ENCODE measurements at regions not wholly inside any gene's neighbourhood (a gene's known extent, or its start where the extent isn't known, plus 50 kb on each side); places are given as distances from the start of the nearest gene placed in this dataset.
"Not testable (repeated sequence)": the region's sequence is repeated elsewhere in the genome, so short reads cannot be mapped to it uniquely, and the experiment has no call there.

DNA sequence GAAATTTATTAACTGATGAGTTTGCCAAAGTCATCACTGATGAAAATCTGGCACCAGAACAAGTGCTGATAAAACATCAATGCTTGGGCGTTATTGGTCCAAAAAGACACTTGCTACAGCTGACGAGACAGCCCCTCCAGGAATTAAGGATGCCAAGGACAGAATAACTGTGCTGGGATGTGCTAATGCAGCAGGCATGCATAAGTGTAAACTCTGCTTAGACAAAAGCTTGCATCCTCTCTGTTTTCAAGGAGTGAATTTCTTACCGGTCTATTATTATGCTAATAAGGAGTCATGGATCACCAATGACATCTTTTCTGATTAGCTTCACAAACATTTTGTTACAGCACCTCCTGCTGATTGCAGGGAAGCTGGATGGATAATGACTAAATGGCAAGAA is 402.0 kb downstream of the LTN1 start:
- DNase-seq (ENCODE audit: low read depth in 2 of 2) = no peak

DNA sequence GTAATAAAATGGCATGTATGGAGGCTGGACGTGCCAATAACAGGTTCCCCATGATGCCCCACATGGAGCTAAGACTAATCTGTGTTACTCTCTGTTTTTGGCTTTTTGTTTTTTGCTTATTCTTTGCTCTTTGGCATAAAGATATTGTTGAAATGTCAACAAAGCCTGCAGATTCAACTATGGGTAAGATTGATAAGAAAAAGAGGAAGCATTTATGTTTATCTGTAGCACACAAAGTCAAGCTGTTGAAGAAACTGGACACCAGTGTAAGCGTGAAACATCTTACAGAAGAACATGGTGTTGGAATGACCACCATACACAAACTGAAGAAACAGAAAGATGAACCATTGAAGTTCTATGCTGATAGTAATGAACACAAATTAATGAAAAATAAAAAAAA is 402.7 kb downstream of the LTN1 start:
- no peak for DNase-seq (ENCODE audit: low read depth in 2 of 2)

DNA sequence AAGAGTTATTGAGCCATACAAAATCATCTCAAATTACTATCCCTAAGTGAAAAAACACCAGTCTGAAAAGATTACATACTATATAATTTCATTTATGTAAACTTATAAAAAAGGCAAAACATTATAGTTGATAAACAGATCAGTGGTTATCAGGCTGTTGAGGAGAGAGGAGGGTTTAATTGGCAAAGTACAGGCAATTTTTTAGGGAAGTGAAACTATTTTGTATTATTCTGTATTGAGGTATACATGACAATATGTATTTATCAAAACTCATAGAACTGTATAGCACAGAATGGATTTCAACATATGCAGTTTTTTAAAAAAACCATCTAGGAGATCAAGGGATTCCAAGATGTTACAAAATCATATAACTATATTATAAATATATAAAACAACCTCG is 403.7 kb downstream of the LTN1 start:
- no peak for DNase-seq (ENCODE audit: low read depth in 2 of 2)

DNA sequence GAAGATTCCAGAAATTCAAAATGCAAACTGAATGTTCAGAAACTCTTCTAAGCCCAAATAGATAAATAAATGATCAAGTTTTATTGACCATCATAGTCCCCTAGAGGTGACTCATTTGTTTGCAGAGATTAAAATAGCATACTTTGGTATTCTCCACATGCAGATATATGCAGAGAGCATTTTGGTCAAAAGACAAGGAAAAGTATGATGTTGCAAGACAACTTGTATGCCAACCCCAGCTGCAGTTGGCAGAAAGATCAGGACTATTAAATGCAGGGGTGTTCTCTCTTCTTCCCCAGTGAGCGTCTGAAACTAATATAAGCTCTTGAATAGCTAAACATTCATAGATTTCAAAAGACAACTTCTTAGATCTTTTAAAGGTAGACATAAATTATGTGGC is 404.9 kb downstream of the LTN1 start:
- DNase-seq (ENCODE audit: low read depth in 2 of 2) = no peak

DNA sequence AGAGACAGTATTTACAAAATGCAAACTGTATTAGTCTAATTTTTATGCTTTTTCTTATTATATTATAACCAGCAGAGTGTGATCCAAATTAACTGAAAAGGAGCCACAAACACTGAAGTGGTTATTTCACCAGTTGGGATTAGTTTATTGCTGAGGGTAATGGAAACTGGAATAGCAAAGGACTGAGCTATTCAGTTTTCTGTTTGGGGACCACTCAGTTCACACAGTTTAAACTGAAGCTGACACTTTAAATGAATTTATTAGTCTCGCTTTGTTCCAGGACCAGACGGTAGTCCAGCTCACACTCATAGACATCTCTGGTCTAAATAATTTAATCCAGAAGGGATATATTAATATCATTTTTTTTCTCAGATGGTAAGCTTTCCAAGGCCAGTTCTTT is 410.7 kb downstream of the LTN1 start:
- DNase-seq (ENCODE audit: low read depth in 2 of 2) = no peak

DNA sequence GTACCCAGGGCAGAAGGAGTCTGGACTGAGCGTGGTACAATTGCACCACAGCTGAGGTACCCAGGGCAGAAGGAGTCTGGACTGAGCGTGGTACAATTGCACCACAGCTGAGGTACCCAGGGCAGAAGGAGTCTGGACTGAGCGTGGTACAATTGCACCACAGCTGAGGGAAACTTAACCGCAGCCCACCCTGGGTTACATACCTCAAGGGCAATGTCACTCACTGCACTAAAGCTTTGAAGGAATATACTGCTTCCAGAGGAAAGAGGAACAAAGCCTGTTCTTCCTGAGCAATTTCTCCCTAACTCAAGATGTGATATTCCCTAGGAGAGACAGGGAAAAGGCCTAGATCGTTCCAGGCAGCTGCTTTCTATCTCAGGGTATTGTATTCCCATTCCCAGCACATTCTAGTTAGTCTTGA is 411.4 kb downstream of the LTN1 start:
- DNase-seq (ENCODE audit: low read depth in 2 of 2) = not testable (repeated sequence)

DNA sequence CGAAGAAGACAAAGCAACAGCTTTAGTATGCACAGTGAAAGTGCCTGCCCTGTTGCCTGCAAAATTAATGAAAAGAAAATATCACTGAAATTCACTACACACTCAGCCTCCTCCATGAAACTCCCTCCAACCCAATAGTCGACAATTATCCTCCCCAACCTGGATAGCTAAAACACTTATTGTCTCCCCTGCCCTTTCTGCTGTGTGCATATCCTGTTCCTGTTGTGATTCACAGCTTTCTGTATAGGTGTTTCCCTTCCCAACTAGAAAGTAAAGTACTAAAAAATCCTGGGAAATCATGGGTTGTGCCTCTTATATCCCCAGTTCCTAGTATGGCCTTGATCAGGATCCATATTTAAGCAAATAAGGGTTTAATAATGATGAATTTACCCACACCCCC is 412.1 kb downstream of the LTN1 start:
- no peak for DNase-seq (ENCODE audit: low read depth in 2 of 2)

DNA sequence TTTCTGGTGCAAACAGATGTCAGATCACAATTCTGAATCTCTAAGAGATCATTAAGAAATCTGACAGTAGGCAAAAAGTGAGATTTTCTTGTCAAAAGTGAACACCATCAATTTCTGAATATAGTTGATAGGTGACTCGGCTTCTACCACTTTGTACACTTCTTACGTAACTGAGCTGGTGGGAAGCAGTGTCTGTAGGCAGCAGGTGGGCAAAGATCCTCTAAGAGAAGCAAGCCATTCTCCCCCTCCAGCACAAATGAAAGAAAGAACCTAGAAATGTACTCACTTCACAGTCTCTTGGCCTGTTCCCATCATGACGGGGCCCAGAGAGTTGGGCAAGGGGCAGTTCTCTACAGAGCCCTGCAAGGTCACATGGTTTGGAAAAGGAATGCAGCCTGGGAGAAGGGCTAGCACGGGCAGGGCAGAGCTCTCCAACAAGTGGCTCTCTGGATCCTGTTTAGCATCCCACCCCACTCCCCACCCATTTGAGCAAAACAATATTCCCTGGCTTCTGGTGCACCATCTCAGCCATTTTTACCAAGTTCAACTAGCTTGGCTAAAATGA is 412.6 kb downstream of the LTN1 start:
- DNase-seq (ENCODE audit: low read depth in 2 of 2) = no peak

DNA sequence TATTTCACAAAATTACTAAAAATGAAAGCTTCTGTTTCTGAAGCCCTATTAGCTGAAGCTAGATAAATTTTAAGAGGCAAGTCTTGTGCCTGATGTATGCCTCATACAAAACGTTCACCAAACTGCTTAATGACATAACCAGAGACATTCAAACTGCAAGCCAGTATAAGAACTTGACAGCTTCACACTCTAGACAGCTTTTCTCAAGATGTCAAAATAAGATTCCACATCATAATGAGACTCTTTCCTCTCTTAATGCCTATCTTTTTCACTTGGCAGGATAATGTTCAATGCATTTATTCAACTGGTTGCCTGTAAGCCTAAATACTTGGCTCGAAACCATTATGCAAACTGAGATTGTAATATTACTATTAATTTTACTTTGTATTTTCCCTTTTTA is 424.0 kb downstream of the LTN1 start:
- DNase-seq (ENCODE audit: low read depth in 2 of 2) = no peak

DNA sequence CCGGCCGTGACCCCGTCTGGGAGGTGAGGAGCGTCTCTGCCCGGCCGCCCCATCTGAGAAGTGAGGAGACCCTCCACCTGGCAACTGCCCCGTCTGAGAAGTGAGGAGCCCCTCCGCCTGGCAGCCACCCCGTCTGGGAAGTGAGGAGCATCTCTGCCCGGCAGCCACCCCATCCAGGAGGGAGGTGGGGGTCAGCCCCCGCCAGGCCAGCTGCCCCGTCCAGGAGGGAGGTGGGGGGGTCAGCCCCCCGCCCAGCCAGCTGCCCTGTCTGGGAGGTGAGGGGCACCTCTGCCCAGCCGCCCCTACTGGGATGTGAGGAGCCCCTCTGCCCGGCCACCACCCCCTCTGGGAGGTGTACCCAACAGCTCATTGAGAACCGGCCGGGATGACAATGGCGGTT is 428.7 kb downstream of the LTN1 start:
- not testable (repeated sequence) for DNase-seq (ENCODE audit: low read depth in 2 of 2)

DNA sequence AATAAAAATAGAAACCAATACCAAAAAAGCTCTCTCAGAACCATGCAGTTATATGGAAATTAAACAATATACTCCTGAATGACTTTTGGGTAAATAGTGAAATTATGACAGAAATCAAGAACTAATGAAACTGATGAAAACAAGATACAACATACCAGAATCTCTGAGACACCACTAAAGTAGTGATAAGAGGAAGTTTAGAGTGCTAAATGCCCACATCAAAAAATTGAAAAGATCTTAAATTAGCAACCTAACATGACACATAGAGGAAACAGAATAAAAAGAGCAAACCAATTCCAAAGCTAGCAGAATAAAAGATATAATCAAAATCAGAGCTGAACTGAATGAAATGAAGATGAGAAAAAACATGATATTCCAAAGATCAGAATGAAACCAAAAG is 430.9 kb downstream of the LTN1 start:
- no peak for DNase-seq (ENCODE audit: low read depth in 2 of 2)

DNA sequence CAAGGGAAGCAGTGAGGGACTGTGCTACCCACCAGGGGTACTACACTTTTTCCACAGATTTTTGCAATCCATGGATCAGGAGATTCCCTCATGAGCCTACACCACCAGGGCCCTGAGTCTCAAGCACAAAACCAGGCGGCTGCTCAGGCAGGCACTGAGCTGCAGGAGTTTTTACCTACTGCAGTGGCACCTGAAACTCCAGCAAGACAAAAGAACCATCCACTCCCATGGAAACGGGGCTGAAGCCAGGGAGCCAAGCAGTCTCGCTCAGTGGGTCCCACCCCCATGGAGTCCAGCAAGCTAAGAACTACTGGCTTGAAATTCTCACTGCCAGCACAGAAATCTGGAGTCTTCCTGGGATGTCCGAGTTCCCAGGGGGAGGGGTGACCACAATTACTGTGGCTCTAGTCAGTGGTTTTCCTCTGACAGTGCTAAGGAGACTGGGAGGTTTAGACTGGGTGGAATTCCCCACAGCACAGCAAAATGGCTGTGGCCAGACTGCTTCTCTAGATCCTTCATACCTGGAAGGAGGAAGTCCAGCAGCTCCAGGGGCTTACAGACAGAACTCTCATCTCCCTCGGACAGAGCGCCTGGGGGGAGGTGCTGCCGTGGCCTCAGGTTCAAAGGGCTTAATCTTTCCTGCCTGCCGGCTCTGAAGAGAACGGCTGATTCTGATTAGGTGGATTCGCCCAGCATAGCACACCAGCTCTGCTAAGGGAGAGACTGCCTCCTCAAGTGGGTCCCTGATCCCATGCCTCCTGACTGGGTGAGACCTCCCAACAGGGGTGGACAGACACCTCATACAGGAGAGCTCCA is 437.8 kb downstream of the LTN1 start:
- no peak for DNase-seq (ENCODE audit: low read depth in 2 of 2)

DNA sequence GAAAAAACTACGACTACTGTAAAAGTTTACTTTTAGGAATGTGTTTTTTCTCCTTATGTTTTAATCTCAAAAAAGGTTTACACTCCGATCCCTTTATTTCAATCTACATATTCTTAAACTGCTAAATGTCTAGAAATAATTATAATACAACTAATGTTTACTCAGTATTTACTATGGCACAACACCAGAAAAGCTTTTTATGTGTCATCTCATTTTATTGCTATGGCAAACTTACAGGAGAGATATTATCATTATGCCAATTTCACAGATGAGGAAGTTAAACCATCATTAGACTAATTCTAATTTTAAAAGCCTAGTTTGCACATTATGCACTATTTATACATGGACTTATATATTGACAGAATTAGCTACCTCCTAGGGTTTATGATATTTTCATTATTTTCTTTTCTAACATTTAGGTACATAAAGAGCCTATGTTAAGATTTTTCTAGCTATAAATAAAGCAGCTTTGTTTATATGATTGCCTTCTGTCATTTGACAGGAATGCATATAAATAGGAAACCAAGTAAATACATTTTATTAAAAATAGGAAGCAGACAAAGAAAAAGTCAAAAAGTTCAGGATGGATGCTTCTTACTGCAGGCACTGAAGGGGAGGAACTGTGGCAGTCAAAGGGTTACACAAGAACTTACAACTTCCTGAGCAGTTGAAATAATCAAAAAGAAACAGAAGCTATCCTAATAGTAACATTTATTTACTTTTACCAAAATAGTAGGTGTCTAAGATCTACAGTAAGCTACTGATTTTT is 442.4 kb downstream of the LTN1 start:
- DNase-seq (ENCODE audit: low read depth in 2 of 2) = no peak

DNA sequence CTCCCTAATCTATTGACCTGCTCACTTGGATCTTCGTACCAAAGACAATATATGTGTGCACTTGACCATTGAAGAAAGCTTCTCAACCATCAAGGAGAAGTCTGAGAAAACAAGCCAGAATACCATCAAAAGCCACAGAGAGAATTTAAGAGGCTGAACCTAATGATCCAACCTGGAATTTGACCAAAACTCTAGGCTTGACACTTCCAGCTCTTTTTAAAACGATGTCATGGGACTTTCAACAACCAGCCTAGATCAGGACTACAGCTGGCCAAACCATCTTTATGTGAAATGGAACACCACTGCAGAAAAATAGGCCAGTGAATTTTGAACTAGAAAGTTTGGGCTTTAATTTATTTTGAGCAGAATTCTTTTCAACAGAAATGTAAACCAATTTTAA is 444.4 kb downstream of the LTN1 start:
- no peak for DNase-seq (ENCODE audit: low read depth in 2 of 2)

DNA sequence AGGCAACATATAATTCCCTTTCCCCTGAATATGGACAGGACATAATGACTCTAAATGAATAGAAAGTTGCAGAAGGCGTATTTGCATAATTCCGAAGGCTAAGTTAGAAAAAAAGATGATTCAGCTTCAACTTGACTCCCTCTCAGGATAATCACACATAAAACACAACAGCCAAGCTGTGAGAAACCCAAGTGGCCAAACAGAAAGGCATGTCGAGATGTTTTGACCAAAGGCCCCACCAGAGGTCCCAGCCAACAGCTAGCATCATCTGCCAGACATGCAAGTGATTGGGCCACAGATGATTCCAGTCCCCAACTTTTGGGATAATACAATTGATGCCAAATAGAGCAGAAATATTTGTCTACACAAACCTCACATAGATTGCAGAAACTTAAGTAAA is 444.9 kb downstream of the LTN1 start:
- DNase-seq (ENCODE audit: low read depth in 2 of 2) = no peak

DNA sequence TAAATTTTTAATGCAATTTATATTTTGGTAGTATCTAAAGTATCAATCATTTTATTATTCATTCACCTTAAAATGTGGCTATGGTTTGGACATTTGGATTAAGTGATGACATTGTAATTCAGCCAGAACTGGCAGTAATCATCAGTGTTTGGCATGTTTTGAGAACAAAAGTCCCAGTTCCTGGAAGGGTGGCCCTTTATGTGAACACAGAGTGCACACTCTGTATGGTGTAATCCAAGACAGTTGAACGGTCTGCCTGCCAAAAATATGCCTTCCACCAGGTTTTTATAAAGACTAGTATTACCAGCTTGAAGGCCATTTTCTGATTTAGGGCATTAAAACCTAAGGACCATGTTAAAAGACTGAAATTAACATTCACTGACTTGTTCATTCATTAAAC is 448.7 kb downstream of the LTN1 start:
- DNase-seq (ENCODE audit: low read depth in 2 of 2) = no peak

DNA sequence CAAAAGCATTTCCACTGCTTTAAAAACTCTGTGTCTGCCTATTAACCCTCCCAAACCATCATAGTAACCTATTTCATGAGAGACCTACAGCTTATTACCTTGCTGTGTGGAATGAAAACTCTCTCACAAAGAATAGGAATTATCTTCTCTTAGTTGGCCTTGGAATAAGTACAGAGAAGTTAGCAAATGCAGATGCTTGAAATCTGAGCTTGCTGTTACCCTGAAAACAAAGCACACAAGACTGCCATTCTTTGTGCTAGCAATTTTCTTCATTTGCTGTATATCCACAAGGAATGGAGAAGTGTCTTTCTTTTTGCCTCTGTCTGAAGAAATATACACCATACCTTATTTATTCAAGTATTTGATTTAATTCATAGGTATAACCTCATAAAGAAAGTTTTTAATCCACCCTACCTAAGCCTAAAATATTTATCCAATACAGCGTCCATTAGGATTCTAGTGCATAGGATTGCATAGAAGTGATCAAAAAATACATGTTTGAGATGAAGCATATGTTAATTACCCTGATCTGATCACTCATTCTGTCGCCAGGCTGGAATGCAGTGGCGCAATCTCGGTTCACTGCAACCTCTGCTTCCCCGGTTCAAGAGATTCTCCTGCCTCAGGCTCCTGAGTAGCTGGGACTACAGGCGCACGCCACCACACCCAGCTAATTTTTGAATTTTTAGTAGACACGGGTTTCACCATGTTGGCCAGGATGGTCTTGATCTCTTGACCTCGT is 451.1 kb downstream of the LTN1 start:
- no peak for DNase-seq (ENCODE audit: low read depth in 2 of 2)

DNA sequence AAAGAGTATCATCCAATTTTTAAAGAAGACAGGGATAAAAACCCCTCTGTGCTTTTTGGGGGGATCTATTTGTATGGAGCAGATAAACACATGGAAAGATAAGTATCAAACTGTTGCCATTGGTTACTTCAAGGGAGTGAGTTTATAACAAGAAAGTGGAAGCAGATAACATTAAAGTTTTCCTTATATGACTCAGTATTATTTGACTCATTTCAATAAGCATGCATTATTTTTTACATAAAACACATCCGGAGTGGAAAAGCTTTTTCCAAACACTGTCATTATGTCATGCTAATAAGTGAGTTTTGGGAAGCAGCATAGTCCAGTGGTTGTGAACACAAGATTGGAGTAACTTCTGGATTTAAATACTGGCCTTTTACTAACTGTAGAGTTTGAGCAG is 452.2 kb downstream of the LTN1 start:
- DNase-seq (ENCODE audit: low read depth in 2 of 2) = no peak

DNA sequence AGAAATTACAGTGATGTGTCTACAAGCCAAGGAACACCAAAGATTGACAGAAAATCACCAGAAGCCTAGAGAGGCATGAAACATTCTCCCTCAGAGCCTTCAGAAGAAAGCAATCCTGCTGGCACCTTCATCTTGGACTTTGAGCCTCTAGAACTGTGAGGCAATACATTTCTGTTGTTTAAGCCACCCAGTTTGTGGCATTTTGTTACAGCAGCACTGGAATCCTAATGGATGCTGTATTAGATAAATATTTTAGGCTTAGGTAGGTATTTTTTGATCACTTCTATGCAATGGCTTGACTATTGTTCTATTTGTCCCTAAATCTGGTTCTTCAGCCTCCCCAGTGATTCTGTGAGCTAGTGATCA is 453.1 kb downstream of the LTN1 start:
- DNase-seq (ENCODE audit: low read depth in 2 of 2) = no peak

DNA sequence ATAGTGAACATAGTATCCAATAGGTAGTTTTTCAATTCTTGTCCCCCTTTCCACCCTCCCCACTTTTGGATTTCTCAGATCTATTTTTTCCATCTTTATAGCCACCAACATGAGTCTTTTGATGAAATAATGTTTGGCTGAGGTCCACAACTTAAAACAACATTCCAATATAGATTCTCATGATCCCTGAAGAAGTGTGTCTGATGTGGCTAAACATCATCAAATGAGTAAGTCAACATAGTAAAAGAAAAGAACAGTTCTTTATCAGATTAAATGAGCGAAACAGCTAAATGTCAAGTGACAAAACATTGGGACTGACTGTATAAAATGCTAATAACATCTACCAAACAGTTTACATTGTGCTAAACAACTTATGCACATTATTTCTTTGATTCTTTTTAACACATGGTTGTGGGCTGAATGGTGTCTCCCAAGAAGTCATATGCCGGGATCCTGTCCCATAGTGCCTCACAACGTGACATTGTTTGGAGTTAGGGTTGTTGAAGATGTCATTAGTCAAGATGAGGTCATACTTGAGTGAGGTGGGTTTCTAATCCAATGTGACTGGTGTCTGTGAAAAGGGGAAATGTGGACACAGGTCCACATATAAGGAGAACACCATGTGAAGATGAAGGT is 453.6 kb downstream of the LTN1 start:
- DNase-seq (ENCODE audit: low read depth in 2 of 2) = no peak

DNA sequence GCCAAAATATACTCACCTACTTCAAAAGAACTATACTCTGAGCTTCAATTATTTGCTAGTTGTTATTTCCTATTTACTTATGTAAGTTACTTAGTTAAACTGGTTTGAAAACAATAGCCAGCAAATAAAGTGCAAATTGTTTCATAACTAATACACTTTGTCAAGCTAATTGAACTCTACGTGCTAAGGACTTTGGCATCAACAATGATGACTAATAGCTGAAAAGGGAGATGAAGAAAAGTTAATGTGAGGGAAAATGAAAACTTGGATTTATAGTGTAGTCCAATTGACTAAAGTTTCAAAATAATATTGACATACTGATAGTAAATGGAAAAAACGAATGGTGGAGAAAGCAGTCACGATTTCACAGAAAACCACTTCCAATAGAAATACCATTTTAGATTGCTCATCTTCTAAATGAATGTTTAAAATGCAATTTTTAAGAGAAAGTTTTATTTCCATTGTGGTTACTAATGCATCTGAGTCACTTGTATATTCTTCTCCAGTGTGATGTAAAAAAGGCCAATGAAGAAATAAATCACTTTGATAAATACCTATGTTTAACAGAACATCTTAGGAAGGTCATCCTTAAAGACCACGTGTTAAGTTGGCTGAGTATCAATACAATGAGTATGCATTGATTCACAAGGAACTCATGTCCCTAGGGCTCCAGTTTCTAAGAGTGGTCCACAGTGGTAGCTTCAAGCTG is 455.2 kb downstream of the LTN1 start:
- no peak for DNase-seq (ENCODE audit: low read depth in 2 of 2)

All from stimulated activated CD4-positive, alpha-beta T cell treated with anti-CD3 and anti-CD28 coated beads, Interleukin-1b, Interleukin-23, amount 100 ng/mL, for 1 hour (primary cell).